ENCODE measurements at regions not wholly inside any gene's neighbourhood (a gene's known extent, or its start where the extent isn't known, plus 50 kb on each side); places are given as distances from the start of the nearest gene placed in this dataset.

DNA sequence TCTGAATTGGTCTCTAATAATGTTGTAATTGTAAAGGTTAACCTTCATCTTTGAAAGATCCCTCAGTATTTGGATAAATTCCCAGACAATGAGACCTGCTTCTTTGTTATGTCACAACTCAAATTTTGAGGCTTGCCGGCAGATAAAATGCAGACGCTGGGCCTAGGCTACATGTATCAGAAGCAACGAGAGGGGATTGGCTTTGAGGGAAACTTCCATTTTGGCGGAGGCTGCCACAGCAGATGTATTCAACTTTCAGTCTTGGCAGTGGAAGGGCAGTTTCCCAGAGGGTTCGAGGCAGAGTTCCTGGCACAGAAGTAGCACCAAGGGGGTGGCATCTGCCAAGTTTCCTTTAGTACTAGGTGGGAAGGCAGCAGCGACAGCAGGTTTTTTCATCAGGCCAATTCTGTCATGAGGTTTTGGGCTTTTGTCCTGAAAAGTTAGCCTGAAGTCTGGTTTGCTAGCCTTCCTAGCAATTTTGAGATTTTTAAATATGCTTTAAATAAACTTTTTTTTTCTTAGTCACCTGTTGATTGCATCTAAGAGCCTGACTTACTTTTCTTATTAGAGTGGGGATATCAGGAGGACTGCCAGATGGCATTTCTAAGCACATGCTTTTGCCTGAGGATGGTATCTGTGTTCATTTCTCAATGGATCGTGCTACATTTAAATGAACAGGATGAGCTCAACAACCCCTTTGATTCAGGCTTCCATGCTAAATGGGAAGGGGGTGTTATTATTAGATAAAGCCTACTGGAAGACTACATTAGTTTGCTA lies 89.5 kb upstream of the FAM3C start:
- Histone ChIP-seq H3K4me3 (no peak overlapping the region), H3K4me2 (no peak overlapping the region), H3K4me1 (no peaks in the 10 kb centered on the region), H3K9me3 (no peaks in the 10 kb centered on the region), H3K27ac (no peak overlapping the region)
- DNase-seq (ENCODE audit: low read depth in 1 of 2, low spot score in 1 of 2) = no peak
- TF ChIP-seq FOSL2 (IDR thresholded peaks at IDR 0.05) (no peak), FOSL2 (CRISPR knock-in tag; IDR thresholded peaks at IDR 0.05) (no peak), ESRRA (IDR thresholded peaks at IDR 0.05; ENCODE audit: borderline replicate concordance, low read length) (no peak), CHD2 (IDR thresholded peaks at IDR 0.05; ENCODE audit: low read length, partially characterized antibody) (no peak), ZNF302 (CRISPR knock-in tag; IDR thresholded peaks at IDR 0.05) (no peak), CBX8 (IDR thresholded peaks at IDR 0.05) (no peak), CBX2 (IDR thresholded peaks at IDR 0.05; ENCODE audit: borderline replicate concordance, low read depth) (no peak), BHLHE40 (IDR thresholded peaks at IDR 0.05; ENCODE audit: low read depth, low read length) (no peak), HEYL (CRISPR knock-in tag; IDR thresholded peaks at IDR 0.05) (no peak), NPAS2 (CRISPR knock-in tag; IDR thresholded peaks at IDR 0.05; ENCODE audit: borderline replicate concordance) (no peak), RAD21 (conservative IDR thresholded peaks at IDR 0.05 in 1 of 2, IDR thresholded peaks at IDR 0.05 in 1 of 2) (no peak), KDM1A (IDR thresholded peaks at IDR 0.05; ENCODE audit: low read depth) (no peak), TP53 (CRISPR knock-in tag; IDR thresholded peaks at IDR 0.05) (no peak)
- TF ChIP-seq, protein P1, sequence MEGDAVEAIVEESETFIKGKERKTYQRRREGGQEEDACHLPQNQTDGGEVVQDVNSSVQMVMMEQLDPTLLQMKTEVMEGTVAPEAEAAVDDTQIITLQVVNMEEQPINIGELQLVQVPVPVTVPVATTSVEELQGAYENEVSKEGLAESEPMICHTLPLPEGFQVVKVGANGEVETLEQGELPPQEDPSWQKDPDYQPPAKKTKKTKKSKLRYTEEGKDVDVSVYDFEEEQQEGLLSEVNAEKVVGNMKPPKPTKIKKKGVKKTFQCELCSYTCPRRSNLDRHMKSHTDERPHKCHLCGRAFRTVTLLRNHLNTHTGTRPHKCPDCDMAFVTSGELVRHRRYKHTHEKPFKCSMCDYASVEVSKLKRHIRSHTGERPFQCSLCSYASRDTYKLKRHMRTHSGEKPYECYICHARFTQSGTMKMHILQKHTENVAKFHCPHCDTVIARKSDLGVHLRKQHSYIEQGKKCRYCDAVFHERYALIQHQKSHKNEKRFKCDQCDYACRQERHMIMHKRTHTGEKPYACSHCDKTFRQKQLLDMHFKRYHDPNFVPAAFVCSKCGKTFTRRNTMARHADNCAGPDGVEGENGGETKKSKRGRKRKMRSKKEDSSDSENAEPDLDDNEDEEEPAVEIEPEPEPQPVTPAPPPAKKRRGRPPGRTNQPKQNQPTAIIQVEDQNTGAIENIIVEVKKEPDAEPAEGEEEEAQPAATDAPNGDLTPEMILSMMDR (IDR thresholded peaks at IDR 0.05) = no peak
- TF ChIP-seq, protein P2, sequence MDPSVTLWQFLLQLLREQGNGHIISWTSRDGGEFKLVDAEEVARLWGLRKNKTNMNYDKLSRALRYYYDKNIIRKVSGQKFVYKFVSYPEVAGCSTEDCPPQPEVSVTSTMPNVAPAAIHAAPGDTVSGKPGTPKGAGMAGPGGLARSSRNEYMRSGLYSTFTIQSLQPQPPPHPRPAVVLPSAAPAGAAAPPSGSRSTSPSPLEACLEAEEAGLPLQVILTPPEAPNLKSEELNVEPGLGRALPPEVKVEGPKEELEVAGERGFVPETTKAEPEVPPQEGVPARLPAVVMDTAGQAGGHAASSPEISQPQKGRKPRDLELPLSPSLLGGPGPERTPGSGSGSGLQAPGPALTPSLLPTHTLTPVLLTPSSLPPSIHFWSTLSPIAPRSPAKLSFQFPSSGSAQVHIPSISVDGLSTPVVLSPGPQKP (IDR thresholded peaks at IDR 0.05; ENCODE audit: low read depth, low read length) = no peak
- ATAC-seq = no peak
- no peak for FAIRE-seq
- WGBS (ENCODE audit: missing lambda C conversion rate) = 58% methylated on average over 7 of the region's 7 CpGs
- CTCF ChIA-PET = no interaction called here
- POLR2A ChIA-PET = no interaction called here

DNA sequence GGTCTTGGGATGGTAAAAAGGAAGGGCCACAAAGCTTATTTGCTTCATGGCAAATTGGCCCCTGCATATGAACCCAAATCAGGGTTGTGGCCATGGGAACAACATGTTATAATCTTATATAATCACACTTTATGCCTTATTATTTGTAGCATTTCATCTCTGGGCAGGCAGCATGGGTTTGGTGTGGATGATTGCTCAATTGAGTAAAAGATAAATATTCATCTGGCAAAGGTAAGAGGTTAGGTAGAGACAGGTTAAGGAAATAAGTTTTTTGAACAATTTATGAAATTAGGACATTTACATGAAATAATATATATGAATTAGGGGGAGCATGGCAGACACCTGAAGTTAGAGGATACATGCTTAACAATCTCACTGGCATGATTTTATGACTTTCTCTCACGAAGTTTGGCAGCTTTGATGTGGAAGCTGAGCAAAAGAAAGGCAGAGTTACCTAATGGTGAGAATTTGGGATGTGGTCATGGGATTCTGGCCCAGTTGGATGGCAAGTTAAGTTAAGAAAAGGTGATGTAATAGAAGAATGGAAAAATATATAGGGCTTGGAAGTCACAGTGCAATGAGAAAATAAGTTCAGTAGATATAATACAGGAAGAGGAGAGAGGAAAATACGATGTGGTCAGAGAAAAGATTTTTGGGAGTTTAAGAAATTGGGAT lies 88.1 kb upstream of the FAM3C start:
- CTCF ChIA-PET = interaction anchor here (0.5 kb wide), 1 partner anchor 137 kb away, joined by 3 read pairs; no protein-coding TSS in a partner anchor
- no peak for FAIRE-seq
- ATAC-seq = no peak
- H3K4me2 ChIP-seq = no peak overlapping the region
- TF ChIP-seq KDM1A (IDR thresholded peaks at IDR 0.05; ENCODE audit: low read depth) (no peak), RARB (CRISPR knock-in tag; IDR thresholded peaks at IDR 0.05) (no peak), TP53 (CRISPR knock-in tag; IDR thresholded peaks at IDR 0.05) (no peak), GATA3 (IDR thresholded peaks at IDR 0.05; ENCODE audit: borderline replicate concordance) (no peak), ZSCAN20 (CRISPR knock-in tag; IDR thresholded peaks at IDR 0.05) (no peak), BHLHE40 (IDR thresholded peaks at IDR 0.05; ENCODE audit: low read depth, low read length) (no peak), HOXB13 (CRISPR knock-in tag; IDR thresholded peaks at IDR 0.05; ENCODE audit: low read depth) (no peak), CEBPB (IDR thresholded peaks at IDR 0.05) (no peak)
- WGBS (ENCODE audit: missing lambda C conversion rate) = 8% methylated on average over 2 of the region's 2 CpGs
- H3K9me3 ChIP-seq = no peaks in the 10 kb centered on the region
- H3K27ac ChIP-seq = no peak overlapping the region
- H3K4me1 ChIP-seq = no peaks in the 10 kb centered on the region
- POLR2A ChIA-PET = no interaction called here
- no peak for DNase-seq (ENCODE audit: low read depth in 1 of 2, low spot score in 1 of 2)
- no peak overlapping the region for H3K4me3 ChIP-seq
